ENCODE measurements at regions not wholly inside any gene's neighbourhood (a gene's known extent, or its start where the extent isn't known, plus 50 kb on each side); places are given as distances from the start of the nearest gene placed in this dataset.

- 0 out of 2 replicates have a peak, but pooled peaks cover 2% of the 10 kb centered on the region for H3K4me1 ChIP-seq (ENCODE audit: insufficient read depth)
- no peaks in the 10 kb centered on the region for H3K27me3 Mint-ChIP-seq (ENCODE audit: insufficient read depth, low read depth, poor library complexity)
- no peaks in the 10 kb centered on the region for H3K79me2 ChIP-seq (replicated peaks; ENCODE audit: insufficient read depth)
- H3K27ac Mint-ChIP-seq = no peak overlapping the region
- H2AFZ ChIP-seq = no peak overlapping the region
- H3K4me1 Mint-ChIP-seq = peaks cover 6% of the 10 kb centered on the region
- H3K27ac ChIP-seq (ENCODE audit: low read depth) = no peak overlapping the region
- H4K20me1 ChIP-seq (replicated peaks; ENCODE audit: insufficient read depth) = no peaks in the 10 kb centered on the region
- H3K9me2 ChIP-seq (ENCODE audit: insufficient read depth) = no peaks in the 10 kb centered on the region
- H3K9me3 Mint-ChIP-seq = no peaks in the 10 kb centered on the region
- DNase-seq (ENCODE audit: low spot score) (no peak), ATAC-seq (no peak)
- H3F3A ChIP-seq (replicated peaks; ENCODE audit: low read depth) = no peaks in the 10 kb centered on the region
- H3K4me2 ChIP-seq = no peak overlapping the region
- H3K27me3 ChIP-seq (ENCODE audit: insufficient read depth) = no peaks in the 10 kb centered on the region
- no peaks in the 10 kb centered on the region for H3K36me3 Mint-ChIP-seq (ENCODE audit: low read depth)
- no peaks in the 10 kb centered on the region for H3K36me3 ChIP-seq (ENCODE audit: insufficient read depth)
- no peak overlapping the region for H3K4me3 ChIP-seq
- no peak for TF ChIP-seq REST (IDR thresholded peaks at IDR 0.05; ENCODE audit: unreplicated experiment)
- TF ChIP-seq JUNB (IDR thresholded peaks at IDR 0.05; ENCODE audit: unreplicated experiment) = no peak
- no peak for TF ChIP-seq CTCF (conservative IDR thresholded peaks at IDR 0.05; ENCODE audit: low read depth in 2 of 2)
- TF ChIP-seq POLR2AphosphoS5 (IDR thresholded peaks at IDR 0.05; ENCODE audit: low read depth) = no peak
- TF ChIP-seq ZNF462 (CRISPR knock-in tag; IDR thresholded peaks at IDR 0.05) = no peak
- TF ChIP-seq ZNF331 (CRISPR knock-in tag; IDR thresholded peaks at IDR 0.05; ENCODE audit: low read depth) = no peak
- no peak for TF ChIP-seq NANOG (IDR thresholded peaks at IDR 0.05; ENCODE audit: borderline replicate concordance)
- no peak for TF ChIP-seq CREB1 (CRISPR knock-in tag; IDR thresholded peaks at IDR 0.05; ENCODE audit: low read depth)
- no peak for TF ChIP-seq ETS1 (IDR thresholded peaks at IDR 0.05)
- TF ChIP-seq ZNF114 (CRISPR knock-in tag; IDR thresholded peaks at IDR 0.05) = no peak
- no peak for TF ChIP-seq EZH2phosphoT487 (IDR thresholded peaks at IDR 0.05; ENCODE audit: unreplicated experiment)
- no peak for TF ChIP-seq EZH2 (IDR thresholded peaks at IDR 0.05; ENCODE audit: low read depth, unreplicated experiment)
- TF ChIP-seq STAT1 (IDR thresholded peaks at IDR 0.05; ENCODE audit: unreplicated experiment) = no peak
- no peak overlapping the region for H3K4me3 Mint-ChIP-seq
Measured at GRCh38 chr21:16075649-16076282, 346.0 kb downstream of the USP25 start.

Measured in GM23338 (cell line).